BLaER1 treated with 17β-estradiol and CSF1 and Interleukin-3, amounts not matched to agents 10 nM and 100 nM (cell line): ENCODE measurements at regions not wholly inside any gene's neighbourhood (a gene's known extent, or its start where the extent isn't known, plus 50 kb on each side); places are given as distances from the start of the nearest gene placed in this dataset.

Source experiments
- H3K27ac ChIP-seq, 11 experiments: shearing (Covaris generic); formaldehyde crosslinking; 2 replicates each; pipeline ENCODE4 v1.8.1; 2022
- H3K27me3 ChIP-seq, 11 experiments: shearing (Covaris generic); formaldehyde crosslinking; 2 replicates each; pipeline ENCODE4 v1.8.1; 2022
- H3K36me3 ChIP-seq, 11 experiments: shearing (Covaris generic); formaldehyde crosslinking; 2 replicates each; pipeline ENCODE4 v1.8.1; 2022
- H3K4me1 ChIP-seq, 10 experiments: shearing (Covaris generic); formaldehyde crosslinking; 2 replicates each; pipeline ENCODE4 v1.8.1; 2022
- H3K4me2 ChIP-seq, 11 experiments: shearing (Covaris generic); formaldehyde crosslinking; 2 replicates each; pipeline ENCODE4 v1.8.1; 2022
- H3K4me3 ChIP-seq, 10 experiments: shearing (Covaris generic); formaldehyde crosslinking; 2 replicates each; pipeline ENCODE4 v1.8.1; 2022
- H3K9ac ChIP-seq, 11 experiments: shearing (Covaris generic); formaldehyde crosslinking; 2 replicates each; pipeline ENCODE4 v1.8.1; 2022
- H3K9me3 ChIP-seq, 11 experiments: shearing (Covaris generic); formaldehyde crosslinking; replicated peaks in 1 of 11; 2 replicates each; pipeline ENCODE4 v1.8.1; 2022
- H4K20me1 ChIP-seq, 11 experiments: shearing (Covaris generic); formaldehyde crosslinking; 2 replicates each; pipeline ENCODE4 v1.8.1; 2022
- Cebpa-rat ChIP-seq, 11 experiments: shearing (Covaris generic); IDR thresholded peaks; 2 replicates each; pipeline ENCODE4 v1.8.1; 2022

- Histone ChIP-seq H3K9ac (no peak overlapping the region), H3K36me3 (no peaks in the 10 kb centered on the region), H3K9me3 (no peaks in the 10 kb centered on the region), H3K4me3 (no peak overlapping the region), H4K20me1 (no peaks in the 10 kb centered on the region), H3K4me1 (peaks cover 2 to 11% (median 6%) of the 10 kb centered on the region in 10 experiments; a peak in 19 of 20 replicates), H3K27ac (no peak overlapping the region), H3K4me2 (no peak overlapping the region), H3K27me3 (no peaks in the 10 kb centered on the region)
- TF ChIP-seq Cebpa-rat (IDR thresholded peaks at IDR 0.05) = no peak
These were observed 166.3 kb downstream of the ADRA2A start for GRCh38 chr10:111243126-111243525.

DNA sequence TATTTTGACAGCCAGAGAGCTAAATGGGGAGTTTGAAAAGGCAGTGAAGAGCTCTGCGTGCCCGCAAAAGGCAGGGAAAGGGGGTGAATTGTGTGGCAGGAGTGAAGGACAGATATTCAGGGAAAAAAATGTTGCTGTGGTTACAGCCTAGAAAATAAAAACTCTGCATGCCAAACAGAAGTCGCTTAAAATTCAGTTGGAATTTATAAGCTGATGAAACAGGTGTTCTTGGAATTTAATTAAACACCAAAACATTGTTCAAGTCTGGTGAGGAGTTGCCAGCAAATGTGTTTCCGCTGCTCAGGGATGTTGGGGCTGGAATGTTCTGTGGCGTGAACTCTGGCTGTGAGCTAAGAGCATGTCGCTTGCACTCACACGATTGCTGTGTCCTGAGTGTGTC is 169.3 kb downstream of the ADRA2A start:
- H3K9ac ChIP-seq = no peak overlapping the region
- no peak overlapping the region for H3K27ac ChIP-seq
- no peaks in the 10 kb centered on the region for H3K36me3 ChIP-seq
- no peak overlapping the region for H3K4me3 ChIP-seq
- H3K4me1 ChIP-seq = no peaks in the 10 kb centered on the region
- no peak for TF ChIP-seq Cebpa-rat (IDR thresholded peaks at IDR 0.05)
- no peaks in the 10 kb centered on the region for H3K27me3 ChIP-seq
- H3K9me3 ChIP-seq = peaks cover 0 to 6% (median 3%) of the 10 kb centered on the region in 11 experiments; a peak in 7 of 22 replicates
- H3K4me2 ChIP-seq = no peak overlapping the region
- H4K20me1 ChIP-seq = no peaks in the 10 kb centered on the region

GRCh38 chr10:111246814-111247452 is 170.1 kb downstream of the ADRA2A start:
- H3K27ac ChIP-seq = no peak overlapping the region
- no peaks in the 10 kb centered on the region for H3K4me1 ChIP-seq
- no peaks in the 10 kb centered on the region for H4K20me1 ChIP-seq
- no peak overlapping the region for H3K4me3 ChIP-seq
- H3K9ac ChIP-seq = no peak overlapping the region
- no peaks in the 10 kb centered on the region for H3K36me3 ChIP-seq
- no peaks in the 10 kb centered on the region for H3K27me3 ChIP-seq
- TF ChIP-seq Cebpa-rat (IDR thresholded peaks at IDR 0.05) = no peak
- peaks cover 0 to 9% (median 4%) of the 10 kb centered on the region in 11 experiments; a peak in 7 of 22 replicates for H3K9me3 ChIP-seq
- no peak overlapping the region for H3K4me2 ChIP-seq

- H3K9me3 ChIP-seq = peaks cover 0 to 9% (median 4%) of the 10 kb centered on the region in 11 experiments; a peak in 7 of 22 replicates
- no peaks in the 10 kb centered on the region for H4K20me1 ChIP-seq
- no peaks in the 10 kb centered on the region for H3K27me3 ChIP-seq
- H3K4me2 ChIP-seq = no peak overlapping the region
- no peaks in the 10 kb centered on the region for H3K4me1 ChIP-seq
- no peaks in the 10 kb centered on the region for H3K36me3 ChIP-seq
- no peak for TF ChIP-seq Cebpa-rat (IDR thresholded peaks at IDR 0.05)
- H3K27ac ChIP-seq = no peak overlapping the region
- H3K9ac ChIP-seq = no peak overlapping the region
- no peak overlapping the region for H3K4me3 ChIP-seq
These were observed 171.1 kb downstream of the ADRA2A start for GRCh38 chr10:111247781-111248389.

DNA sequence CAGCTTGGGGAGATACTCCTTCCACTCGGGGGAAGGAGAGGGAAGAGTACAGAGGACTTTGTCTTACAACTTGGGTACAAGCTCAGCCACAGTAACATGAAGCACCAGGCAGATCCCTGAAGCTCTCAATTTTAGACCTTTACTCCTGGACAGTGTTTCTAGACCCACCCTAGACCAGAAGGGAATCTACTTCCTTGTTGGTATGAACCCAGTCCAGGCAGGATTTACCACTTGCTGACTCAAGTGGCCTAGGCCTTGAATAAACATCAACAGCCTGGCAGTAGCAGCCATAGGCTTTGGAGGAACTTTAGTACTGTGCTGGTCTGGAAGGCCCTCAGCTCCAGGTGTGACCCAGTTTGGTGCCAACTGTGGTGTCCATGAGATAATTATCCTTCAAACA is 173.1 kb downstream of the ADRA2A start:
- H3K27ac ChIP-seq = no peak overlapping the region
- H3K36me3 ChIP-seq = no peaks in the 10 kb centered on the region
- no peak overlapping the region for H3K4me2 ChIP-seq
- H3K4me1 ChIP-seq = no peaks in the 10 kb centered on the region
- H3K9me3 ChIP-seq = peaks cover 0 to 9% (median 4%) of the 10 kb centered on the region in 11 experiments; a peak in 7 of 22 replicates
- no peaks in the 10 kb centered on the region for H4K20me1 ChIP-seq
- no peak overlapping the region for H3K4me3 ChIP-seq
- H3K9ac ChIP-seq = no peak overlapping the region
- no peaks in the 10 kb centered on the region for H3K27me3 ChIP-seq
- TF ChIP-seq Cebpa-rat (IDR thresholded peaks at IDR 0.05) = no peak

DNA sequence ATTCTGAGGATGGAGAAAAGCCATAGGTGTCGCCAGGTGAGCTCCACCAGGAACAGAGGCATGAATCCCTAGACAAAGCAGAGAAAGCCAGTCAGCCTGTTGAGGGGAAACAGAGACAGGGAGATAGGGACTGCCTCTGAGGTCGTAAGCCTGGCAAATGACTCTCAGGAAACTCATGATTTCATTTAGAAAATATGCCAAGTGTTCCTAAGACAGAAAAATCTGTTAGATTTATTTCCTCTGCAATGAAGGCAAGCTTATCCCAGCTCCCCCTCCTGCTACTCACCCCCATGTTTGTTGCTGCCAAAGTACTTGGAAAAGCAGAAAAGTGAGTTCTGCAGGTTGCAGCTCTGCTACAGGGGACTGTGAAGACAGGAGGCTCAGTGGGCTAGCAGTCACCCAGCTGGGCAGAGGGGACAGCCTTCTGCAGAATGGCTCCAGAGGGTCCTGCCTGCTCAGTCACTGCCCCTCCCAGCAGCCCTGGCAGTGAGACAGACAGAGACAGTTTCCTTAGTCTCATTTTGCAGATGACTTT is 184.3 kb downstream of the ADRA2A start:
- H3K36me3 ChIP-seq = no peaks in the 10 kb centered on the region
- no peaks in the 10 kb centered on the region for H4K20me1 ChIP-seq
- H3K4me1 ChIP-seq = no peaks in the 10 kb centered on the region
- no peak overlapping the region for H3K27ac ChIP-seq
- no peak overlapping the region for H3K4me2 ChIP-seq
- H3K9ac ChIP-seq = no peak overlapping the region
- no peak for TF ChIP-seq Cebpa-rat (IDR thresholded peaks at IDR 0.05)
- no peak overlapping the region for H3K4me3 ChIP-seq
- no peaks in the 10 kb centered on the region for H3K27me3 ChIP-seq
- peaks cover 0 to 6% (median 0%) of the 10 kb centered on the region in 11 experiments; a peak in 3 of 22 replicates for H3K9me3 ChIP-seq

GRCh38 chr10:111265341-111265740 is 188.5 kb downstream of the ADRA2A start:
- Histone ChIP-seq H3K36me3 (no peaks in the 10 kb centered on the region), H4K20me1 (no peaks in the 10 kb centered on the region), H3K9ac (no peak overlapping the region), H3K27ac (no peak overlapping the region), H3K4me1 (peaks cover 0 to 6% (median 0%) of the 10 kb centered on the region in 10 experiments; a peak in 1 of 20 replicates), H3K27me3 (no peaks in the 10 kb centered on the region), H3K4me2 (no peak overlapping the region), H3K9me3 (peaks cover 0 to 6% (median 0%) of the 10 kb centered on the region in 11 experiments; a peak in 3 of 22 replicates), H3K4me3 (no peak overlapping the region)
- no peak for TF ChIP-seq Cebpa-rat (IDR thresholded peaks at IDR 0.05)

GRCh38 chr10:111266165-111266564 is 189.3 kb downstream of the ADRA2A start:
- Histone ChIP-seq H4K20me1 (no peaks in the 10 kb centered on the region), H3K4me3 (no peak overlapping the region), H3K4me1 (peaks cover 0 to 6% (median 0%) of the 10 kb centered on the region in 10 experiments; a peak in 1 of 20 replicates), H3K36me3 (no peaks in the 10 kb centered on the region), H3K9ac (no peak overlapping the region), H3K9me3 (peaks cover 0 to 6% (median 0%) of the 10 kb centered on the region in 11 experiments; a peak in 3 of 22 replicates), H3K27ac (no peak overlapping the region), H3K27me3 (no peaks in the 10 kb centered on the region), H3K4me2 (no peak overlapping the region)
- TF ChIP-seq Cebpa-rat (IDR thresholded peaks at IDR 0.05) = no peak; a peak in 1 of 22 replicates

- no peaks in the 10 kb centered on the region for H4K20me1 ChIP-seq
These were observed 190.8 kb downstream of the ADRA2A start for GRCh38 chr10:111267673-111268072.

More at GRCh38 chr10:111267673-111268072, 190.8 kb downstream of the ADRA2A start:
- Histone ChIP-seq H3K27ac (no peak overlapping the region), H3K36me3 (no peaks in the 10 kb centered on the region), H3K4me3 (no peak overlapping the region), H3K4me1 (peaks cover 0 to 6% (median 0%) of the 10 kb centered on the region in 10 experiments; a peak in 1 of 20 replicates), H3K9ac (no peak overlapping the region), H3K4me2 (peak overlapping the region in 1 of 11 experiments; percentile 8; a peak in 2 of 22 replicates), H3K27me3 (no peaks in the 10 kb centered on the region), H3K9me3 (peaks cover 0 to 6% (median 0%) of the 10 kb centered on the region in 11 experiments; a peak in 3 of 22 replicates)
- no peak for TF ChIP-seq Cebpa-rat (IDR thresholded peaks at IDR 0.05)
